ENCODE measurements at regions not wholly inside any gene's neighbourhood (a gene's known extent, or its start where the extent isn't known, plus 50 kb on each side); places are given as distances from the start of the nearest gene placed in this dataset.

DNA sequence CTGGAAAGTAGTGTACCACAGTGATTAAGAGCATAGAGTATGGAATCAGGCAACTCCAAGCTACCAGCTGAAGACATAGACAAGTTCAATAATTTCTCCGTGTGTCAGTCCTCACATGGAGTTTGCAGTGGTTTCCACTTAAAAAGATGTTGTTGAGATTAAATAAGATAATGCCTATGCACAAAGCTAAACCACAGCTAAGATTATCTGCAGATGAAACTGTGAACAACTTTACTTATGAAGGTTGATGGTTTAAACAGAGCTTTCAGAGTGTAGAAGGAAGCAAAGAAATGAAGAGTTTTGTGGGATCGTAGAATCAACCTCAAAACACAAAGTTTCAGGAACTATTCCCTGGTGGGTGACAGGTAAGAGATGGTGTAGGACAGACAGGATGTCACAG, 223.5 kb upstream of the IL12B start:
- H3K4me3 ChIP-seq (ENCODE audit: low read depth, low read length), result no peak overlapping the region
- TF ChIP-seq, protein P1, sequence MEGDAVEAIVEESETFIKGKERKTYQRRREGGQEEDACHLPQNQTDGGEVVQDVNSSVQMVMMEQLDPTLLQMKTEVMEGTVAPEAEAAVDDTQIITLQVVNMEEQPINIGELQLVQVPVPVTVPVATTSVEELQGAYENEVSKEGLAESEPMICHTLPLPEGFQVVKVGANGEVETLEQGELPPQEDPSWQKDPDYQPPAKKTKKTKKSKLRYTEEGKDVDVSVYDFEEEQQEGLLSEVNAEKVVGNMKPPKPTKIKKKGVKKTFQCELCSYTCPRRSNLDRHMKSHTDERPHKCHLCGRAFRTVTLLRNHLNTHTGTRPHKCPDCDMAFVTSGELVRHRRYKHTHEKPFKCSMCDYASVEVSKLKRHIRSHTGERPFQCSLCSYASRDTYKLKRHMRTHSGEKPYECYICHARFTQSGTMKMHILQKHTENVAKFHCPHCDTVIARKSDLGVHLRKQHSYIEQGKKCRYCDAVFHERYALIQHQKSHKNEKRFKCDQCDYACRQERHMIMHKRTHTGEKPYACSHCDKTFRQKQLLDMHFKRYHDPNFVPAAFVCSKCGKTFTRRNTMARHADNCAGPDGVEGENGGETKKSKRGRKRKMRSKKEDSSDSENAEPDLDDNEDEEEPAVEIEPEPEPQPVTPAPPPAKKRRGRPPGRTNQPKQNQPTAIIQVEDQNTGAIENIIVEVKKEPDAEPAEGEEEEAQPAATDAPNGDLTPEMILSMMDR (IDR thresholded peaks at IDR 0.05; ENCODE audit: low read depth, low read length), result no peak

GRCh38 chr5:159555084-159555483, 224.8 kb upstream of the IL12B start:
- TF ChIP-seq, protein P1 (IDR thresholded peaks at IDR 0.05; ENCODE audit: low read depth, low read length), result no peak
- H3K4me3 ChIP-seq (ENCODE audit: low read depth, low read length), result no peak overlapping the region

DNA sequence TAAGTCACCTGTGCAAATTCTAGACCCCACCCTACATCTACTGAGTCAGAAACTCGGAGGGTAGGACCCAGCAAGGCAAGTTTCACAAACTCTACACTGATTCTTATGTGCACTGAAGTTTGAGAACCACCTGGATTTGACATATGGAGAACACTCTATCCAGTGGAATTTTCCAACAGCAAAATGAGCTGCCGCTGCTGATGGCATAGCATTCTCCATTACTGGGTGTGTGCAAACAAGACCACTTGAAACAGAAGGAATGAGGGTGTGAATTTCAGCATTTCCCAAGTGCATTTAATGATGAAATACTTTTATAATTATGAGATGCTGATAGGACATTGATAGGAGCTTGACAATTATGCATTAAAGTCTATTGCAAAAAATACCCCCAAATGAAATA, 229.1 kb upstream of the IL12B start:
- H3K4me3 ChIP-seq (ENCODE audit: low read depth, low read length), result no peak overlapping the region
- TF ChIP-seq, protein P1 (IDR thresholded peaks at IDR 0.05; ENCODE audit: low read depth, low read length), result no peak

DNA sequence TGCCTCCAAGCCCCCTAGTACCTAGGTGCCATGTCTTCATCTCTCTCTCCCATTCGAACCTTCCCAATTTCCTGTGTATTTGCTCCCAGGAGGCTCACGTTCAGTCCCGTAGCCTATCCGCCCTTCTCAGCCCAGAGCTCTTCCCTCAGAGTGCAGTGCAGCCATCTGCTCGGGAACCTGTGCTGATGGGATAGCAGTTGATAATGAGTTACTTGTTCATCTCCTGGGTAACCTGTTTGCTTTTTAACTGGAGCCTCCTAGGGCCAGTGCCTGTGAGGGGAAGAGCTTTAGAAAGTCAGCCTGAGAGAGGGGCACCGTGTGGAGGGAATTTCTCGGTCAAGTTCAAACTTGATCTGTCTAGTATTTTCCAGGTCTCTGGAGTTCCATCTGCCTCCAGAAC, 229.8 kb upstream of the IL12B start:
- TF ChIP-seq, protein P1 (IDR thresholded peaks at IDR 0.05; ENCODE audit: low read depth, low read length), result no peak
- no peak overlapping the region for H3K4me3 ChIP-seq (ENCODE audit: low read depth, low read length)

GRCh38 chr5:159564031-159564430, 233.7 kb upstream of the IL12B start:
- no peak overlapping the region for H3K4me3 ChIP-seq (ENCODE audit: low read depth, low read length)
- TF ChIP-seq, protein P1 (IDR thresholded peaks at IDR 0.05; ENCODE audit: low read depth, low read length), result no peak

DNA sequence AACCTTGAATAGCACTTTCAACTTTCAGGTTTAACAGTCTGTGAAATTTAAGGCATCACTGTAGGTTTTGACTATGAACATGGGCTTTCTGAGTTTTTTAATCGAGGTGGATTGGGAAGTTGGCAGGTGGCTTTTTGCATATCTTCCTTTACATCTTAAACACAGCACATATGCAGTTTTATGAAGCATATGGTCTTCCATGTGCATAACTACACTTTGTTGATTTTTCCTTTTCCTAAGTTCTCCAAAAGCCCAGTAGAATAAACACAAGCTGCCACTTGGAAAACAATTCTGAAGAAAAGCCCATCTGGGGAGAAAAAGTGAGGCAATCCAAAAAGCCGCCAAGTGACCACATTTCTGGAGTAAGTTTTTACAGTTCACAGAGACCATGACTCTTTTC, 236.5 kb upstream of the IL12B start:
- H3K4me3 ChIP-seq (ENCODE audit: low read depth, low read length), result no peak overlapping the region
- TF ChIP-seq, protein P1 (IDR thresholded peaks at IDR 0.05; ENCODE audit: low read depth, low read length), result no peak

DNA sequence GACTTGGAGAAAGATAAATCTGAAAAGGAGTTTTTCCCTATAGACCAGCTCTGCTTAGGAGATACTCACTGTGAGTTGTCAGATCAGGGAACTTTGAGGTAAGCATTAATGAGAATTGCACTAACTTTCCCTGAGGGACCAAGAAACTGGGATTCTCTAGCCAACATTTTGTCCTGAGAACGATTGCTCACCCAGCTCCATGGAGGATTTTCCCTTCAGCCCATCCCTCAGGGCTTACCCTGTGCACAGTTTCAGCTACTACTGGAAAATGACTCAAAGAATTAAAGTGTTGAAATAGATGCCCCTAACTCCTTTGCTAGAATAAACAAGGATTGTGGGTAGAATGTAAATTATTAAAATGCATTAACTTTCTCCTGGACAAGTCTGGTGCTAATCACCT, 237.2 kb upstream of the IL12B start:
- H3K4me3 ChIP-seq (ENCODE audit: low read depth, low read length), result no peak overlapping the region
- TF ChIP-seq, protein P1 (IDR thresholded peaks at IDR 0.05; ENCODE audit: low read depth, low read length), result no peak
